ENCODE measurements at regions not wholly inside any gene's neighbourhood (a gene's known extent, or its start where the extent isn't known, plus 50 kb on each side); places are given as distances from the start of the nearest gene placed in this dataset.

DNA sequence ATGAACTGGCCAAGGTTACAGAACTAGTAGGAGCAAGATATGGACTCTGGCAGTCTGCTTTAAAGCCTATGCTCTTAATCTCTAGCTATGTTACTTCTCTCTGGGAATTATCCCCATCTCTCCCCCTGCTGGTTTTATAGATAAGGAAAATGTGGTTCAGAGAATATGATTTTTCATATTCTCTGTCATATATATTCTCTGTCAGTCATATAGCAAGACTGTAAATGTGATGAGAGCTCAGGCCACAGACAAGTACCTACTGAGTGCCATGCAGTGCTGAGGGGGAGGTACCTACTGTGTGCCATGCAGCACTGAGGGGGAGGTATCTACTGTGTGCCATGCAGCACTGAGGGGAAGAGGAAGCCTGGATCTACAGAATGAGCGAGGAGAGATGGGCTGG, 220.3 kb upstream of the FGGY start (continued):
- TF ChIP-seq, protein P1, sequence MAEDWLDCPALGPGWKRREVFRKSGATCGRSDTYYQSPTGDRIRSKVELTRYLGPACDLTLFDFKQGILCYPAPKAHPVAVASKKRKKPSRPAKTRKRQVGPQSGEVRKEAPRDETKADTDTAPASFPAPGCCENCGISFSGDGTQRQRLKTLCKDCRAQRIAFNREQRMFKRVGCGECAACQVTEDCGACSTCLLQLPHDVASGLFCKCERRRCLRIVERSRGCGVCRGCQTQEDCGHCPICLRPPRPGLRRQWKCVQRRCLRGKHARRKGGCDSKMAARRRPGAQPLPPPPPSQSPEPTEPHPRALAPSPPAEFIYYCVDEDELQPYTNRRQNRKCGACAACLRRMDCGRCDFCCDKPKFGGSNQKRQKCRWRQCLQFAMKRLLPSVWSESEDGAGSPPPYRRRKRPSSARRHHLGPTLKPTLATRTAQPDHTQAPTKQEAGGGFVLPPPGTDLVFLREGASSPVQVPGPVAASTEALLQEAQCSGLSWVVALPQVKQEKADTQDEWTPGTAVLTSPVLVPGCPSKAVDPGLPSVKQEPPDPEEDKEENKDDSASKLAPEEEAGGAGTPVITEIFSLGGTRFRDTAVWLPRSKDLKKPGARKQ (CRISPR knock-in tag; IDR thresholded peaks at IDR 0.05): no peak
- TF ChIP-seq TGIF2 (CRISPR knock-in tag; IDR thresholded peaks at IDR 0.05): no peak
- TF ChIP-seq, protein P2, sequence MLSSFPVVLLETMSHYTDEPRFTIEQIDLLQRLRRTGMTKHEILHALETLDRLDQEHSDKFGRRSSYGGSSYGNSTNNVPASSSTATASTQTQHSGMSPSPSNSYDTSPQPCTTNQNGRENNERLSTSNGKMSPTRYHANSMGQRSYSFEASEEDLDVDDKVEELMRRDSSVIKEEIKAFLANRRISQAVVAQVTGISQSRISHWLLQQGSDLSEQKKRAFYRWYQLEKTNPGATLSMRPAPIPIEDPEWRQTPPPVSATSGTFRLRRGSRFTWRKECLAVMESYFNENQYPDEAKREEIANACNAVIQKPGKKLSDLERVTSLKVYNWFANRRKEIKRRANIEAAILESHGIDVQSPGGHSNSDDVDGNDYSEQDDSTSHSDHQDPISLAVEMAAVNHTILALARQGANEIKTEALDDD (IDR thresholded peaks at IDR 0.05): peak; percentile 75
- TF ChIP-seq, protein P3, sequence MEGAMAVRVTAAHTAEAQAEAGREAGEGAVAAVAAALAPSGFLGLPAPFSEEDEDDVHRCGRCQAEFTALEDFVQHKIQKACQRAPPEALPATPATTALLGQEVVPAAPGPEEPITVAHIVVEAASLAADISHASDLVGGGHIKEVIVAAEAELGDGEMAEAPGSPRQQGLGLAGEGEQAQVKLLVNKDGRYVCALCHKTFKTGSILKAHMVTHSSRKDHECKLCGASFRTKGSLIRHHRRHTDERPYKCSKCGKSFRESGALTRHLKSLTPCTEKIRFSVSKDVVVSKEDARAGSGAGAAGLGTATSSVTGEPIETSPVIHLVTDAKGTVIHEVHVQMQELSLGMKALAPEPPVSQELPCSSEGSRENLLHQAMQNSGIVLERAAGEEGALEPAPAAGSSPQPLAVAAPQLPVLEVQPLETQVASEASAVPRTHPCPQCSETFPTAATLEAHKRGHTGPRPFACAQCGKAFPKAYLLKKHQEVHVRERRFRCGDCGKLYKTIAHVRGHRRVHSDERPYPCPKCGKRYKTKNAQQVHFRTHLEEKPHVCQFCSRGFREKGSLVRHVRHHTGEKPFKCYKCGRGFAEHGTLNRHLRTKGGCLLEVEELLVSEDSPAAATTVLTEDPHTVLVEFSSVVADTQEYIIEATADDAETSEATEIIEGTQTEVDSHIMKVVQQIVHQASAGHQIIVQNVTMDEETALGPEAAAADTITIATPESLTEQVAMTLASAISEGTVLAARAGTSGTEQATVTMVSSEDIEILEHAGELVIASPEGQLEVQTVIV (CRISPR knock-in tag; IDR thresholded peaks at IDR 0.05; ENCODE audit: borderline replicate concordance): no peak
- TF ChIP-seq, protein P4, sequence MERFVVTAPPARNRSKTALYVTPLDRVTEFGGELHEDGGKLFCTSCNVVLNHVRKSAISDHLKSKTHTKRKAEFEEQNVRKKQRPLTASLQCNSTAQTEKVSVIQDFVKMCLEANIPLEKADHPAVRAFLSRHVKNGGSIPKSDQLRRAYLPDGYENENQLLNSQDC (CRISPR knock-in tag; IDR thresholded peaks at IDR 0.05): no peak
- TF ChIP-seq ZNF561 (CRISPR knock-in tag; conservative IDR thresholded peaks at IDR 0.05): no peak
- no peak for TF ChIP-seq EHMT2 (IDR thresholded peaks at IDR 0.05)
- peak; percentile 76 for TF ChIP-seq MEIS2 (IDR thresholded peaks at IDR 0.05; ENCODE audit: partially characterized antibody)
- TF ChIP-seq, protein P5, sequence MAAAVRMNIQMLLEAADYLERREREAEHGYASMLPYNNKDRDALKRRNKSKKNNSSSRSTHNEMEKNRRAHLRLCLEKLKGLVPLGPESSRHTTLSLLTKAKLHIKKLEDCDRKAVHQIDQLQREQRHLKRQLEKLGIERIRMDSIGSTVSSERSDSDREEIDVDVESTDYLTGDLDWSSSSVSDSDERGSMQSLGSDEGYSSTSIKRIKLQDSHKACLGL (CRISPR knock-in tag; IDR thresholded peaks at IDR 0.05; ENCODE audit: borderline replicate concordance, poor library complexity, severe bottlenecking): no peak
- no peak for TF ChIP-seq XRCC4 (IDR thresholded peaks at IDR 0.05; ENCODE audit: extremely low read depth, insufficient read depth, insufficient read length)
- TF ChIP-seq ZNF785 (CRISPR knock-in tag; IDR thresholded peaks at IDR 0.05): no peak
- TF ChIP-seq ZNF436 (CRISPR knock-in tag; IDR thresholded peaks at IDR 0.05): no peak
- TF ChIP-seq, protein P6, sequence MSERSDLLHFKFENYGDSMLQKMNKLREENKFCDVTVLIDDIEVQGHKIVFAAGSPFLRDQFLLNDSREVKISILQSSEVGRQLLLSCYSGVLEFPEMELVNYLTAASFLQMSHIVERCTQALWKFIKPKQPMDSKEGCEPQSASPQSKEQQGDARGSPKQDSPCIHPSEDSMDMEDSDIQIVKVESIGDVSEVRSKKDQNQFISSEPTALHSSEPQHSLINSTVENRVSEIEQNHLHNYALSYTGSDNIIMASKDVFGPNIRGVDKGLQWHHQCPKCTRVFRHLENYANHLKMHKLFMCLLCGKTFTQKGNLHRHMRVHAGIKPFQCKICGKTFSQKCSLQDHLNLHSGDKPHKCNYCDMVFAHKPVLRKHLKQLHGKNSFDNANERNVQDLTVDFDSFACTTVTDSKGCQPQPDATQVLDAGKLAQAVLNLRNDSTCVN (CRISPR knock-in tag; IDR thresholded peaks at IDR 0.05): no peak
- no peak for TF ChIP-seq MYNN (IDR thresholded peaks at IDR 0.05)
- TF ChIP-seq MYNN (CRISPR knock-in tag; IDR thresholded peaks at IDR 0.05): no peak
- no peak for TF ChIP-seq L3MBTL2 (IDR thresholded peaks at IDR 0.05)
- TF ChIP-seq SMAD1 (IDR thresholded peaks at IDR 0.05; ENCODE audit: low read depth, low read length, partially characterized antibody): no peak
- no peak for TF ChIP-seq ZNF184 (CRISPR knock-in tag; IDR thresholded peaks at IDR 0.05)
- TF ChIP-seq CREB1 (IDR thresholded peaks at IDR 0.05): no peak
- TF ChIP-seq CREB1 (CRISPR knock-in tag; IDR thresholded peaks at IDR 0.05): 0 out of 2 replicates have a peak, but pooled peaks have one; percentile 33
- no peak for TF ChIP-seq TEAD2 (tag; IDR thresholded peaks at IDR 0.05)
- TF ChIP-seq PML (IDR thresholded peaks at IDR 0.05; ENCODE audit: low read length): peak; percentile 62; the same call in 1 of the 2 replicates
- no peak for TF ChIP-seq CHCHD3 (CRISPR knock-in tag; IDR thresholded peaks at IDR 0.05)
